ENCODE measurements at regions not wholly inside any gene's neighbourhood (a gene's known extent, or its start where the extent isn't known, plus 50 kb on each side); places are given as distances from the start of the nearest gene placed in this dataset.
"Not testable (repeated sequence)": the region's sequence is repeated elsewhere in the genome, so short reads cannot be mapped to it uniquely, and the experiment has no call there.

DNA sequence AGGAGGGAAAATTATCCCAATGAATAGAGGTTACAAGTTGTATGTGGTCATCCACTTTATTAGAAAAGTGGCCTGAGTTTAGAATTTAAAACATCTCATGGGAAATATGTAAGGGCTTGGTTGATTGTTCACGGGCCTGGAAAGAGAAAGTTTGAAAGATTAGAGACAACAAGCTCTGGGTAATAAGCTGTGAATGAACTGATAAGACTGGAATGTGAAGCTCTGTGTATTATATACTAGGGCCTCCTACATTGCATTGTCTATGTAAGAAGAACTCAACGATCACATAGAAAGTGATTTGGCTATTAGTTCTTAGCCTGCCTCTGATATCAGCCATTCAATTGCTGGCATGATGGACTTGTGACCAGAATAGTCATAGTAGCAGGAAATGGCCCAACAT is 199.2 kb upstream of the MAGI2 start:
- H3K4me3 ChIP-seq: no peak overlapping the region
- no peak overlapping the region for H3K27ac ChIP-seq
- H3K4me1 ChIP-seq: no peaks in the 10 kb centered on the region
- H3K36me3 ChIP-seq: no peaks in the 10 kb centered on the region
- no peak for DNase-seq
- H3K27me3 ChIP-seq: no peaks in the 10 kb centered on the region
- TF ChIP-seq CTCF (IDR thresholded peaks at IDR 0.05) (no peak), POLR2A (IDR thresholded peaks at IDR 0.05) (no peak)
- no peaks in the 10 kb centered on the region for H3K9me3 ChIP-seq

DNA sequence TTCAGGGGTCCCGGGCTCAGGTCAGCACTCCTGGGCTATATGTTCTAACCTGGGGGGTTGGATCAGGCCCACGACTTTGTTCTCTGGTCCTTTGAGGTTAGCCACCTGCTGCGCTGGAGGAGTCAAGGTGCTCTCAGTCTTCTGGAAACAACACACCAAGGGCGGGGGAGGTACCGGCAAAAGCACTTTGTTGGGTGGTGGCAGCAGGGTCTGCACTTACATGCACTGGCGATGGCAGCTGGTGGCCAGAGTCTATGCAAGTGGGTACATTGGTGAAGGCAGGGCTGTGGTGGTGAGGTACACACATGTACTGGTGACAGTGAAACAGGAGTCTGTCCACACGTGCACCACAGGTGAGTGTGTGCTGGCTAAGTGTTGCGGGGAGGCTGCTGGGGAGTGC is 194.2 kb upstream of the MAGI2 start:
- no peak overlapping the region for H3K4me3 ChIP-seq
- no peak overlapping the region for H3K27ac ChIP-seq
- H3K4me1 ChIP-seq: no peaks in the 10 kb centered on the region
- no peaks in the 10 kb centered on the region for H3K9me3 ChIP-seq
- no peaks in the 10 kb centered on the region for H3K27me3 ChIP-seq
- no peaks in the 10 kb centered on the region for H3K36me3 ChIP-seq
- TF ChIP-seq CTCF (IDR thresholded peaks at IDR 0.05): no peak
- TF ChIP-seq POLR2A (IDR thresholded peaks at IDR 0.05): no peak
- no peak for DNase-seq

GRCh38 chr7:79646278-79646677 is 192.8 kb upstream of the MAGI2 start:
- no peak for DNase-seq
- no peaks in the 10 kb centered on the region for H3K36me3 ChIP-seq
- no peak for TF ChIP-seq CTCF (IDR thresholded peaks at IDR 0.05)
- no peak for TF ChIP-seq POLR2A (IDR thresholded peaks at IDR 0.05)

DNA sequence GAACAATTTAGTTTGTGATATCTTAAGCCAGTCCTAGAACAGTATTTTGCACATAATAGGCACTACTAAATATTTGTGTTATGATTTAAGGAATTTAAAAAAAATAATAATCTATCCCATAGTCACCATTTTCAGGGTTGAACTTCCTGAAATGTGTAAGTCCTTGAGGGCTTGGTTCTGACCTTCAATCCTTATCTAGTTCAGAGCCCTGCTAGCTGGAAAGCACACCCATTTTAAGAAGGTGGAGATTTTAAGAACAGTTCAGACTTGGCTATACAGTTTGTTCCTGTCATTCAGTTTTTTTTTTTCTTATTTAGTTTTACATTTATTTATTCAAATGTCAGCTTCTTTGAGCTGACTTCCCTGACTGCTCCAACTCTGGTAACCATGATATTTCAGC is 183.4 kb upstream of the MAGI2 start:
- no peaks in the 10 kb centered on the region for H3K27me3 ChIP-seq
- H3K9me3 ChIP-seq: no peaks in the 10 kb centered on the region
- H3K27ac ChIP-seq: no peak overlapping the region
- no peaks in the 10 kb centered on the region for H3K4me1 ChIP-seq
- TF ChIP-seq CTCF (IDR thresholded peaks at IDR 0.05): no peak
- TF ChIP-seq POLR2A (IDR thresholded peaks at IDR 0.05): no peak
- DNase-seq: no peak
- H3K36me3 ChIP-seq: no peaks in the 10 kb centered on the region
- H3K4me3 ChIP-seq: no peak overlapping the region

More at GRCh38 chr7:79646278-79646677, 192.8 kb upstream of the MAGI2 start:
- H3K9me3 ChIP-seq: no peaks in the 10 kb centered on the region
- H3K4me3 ChIP-seq: no peak overlapping the region
- no peaks in the 10 kb centered on the region for H3K4me1 ChIP-seq
- H3K27me3 ChIP-seq: no peaks in the 10 kb centered on the region
- H3K27ac ChIP-seq: no peak overlapping the region

DNA sequence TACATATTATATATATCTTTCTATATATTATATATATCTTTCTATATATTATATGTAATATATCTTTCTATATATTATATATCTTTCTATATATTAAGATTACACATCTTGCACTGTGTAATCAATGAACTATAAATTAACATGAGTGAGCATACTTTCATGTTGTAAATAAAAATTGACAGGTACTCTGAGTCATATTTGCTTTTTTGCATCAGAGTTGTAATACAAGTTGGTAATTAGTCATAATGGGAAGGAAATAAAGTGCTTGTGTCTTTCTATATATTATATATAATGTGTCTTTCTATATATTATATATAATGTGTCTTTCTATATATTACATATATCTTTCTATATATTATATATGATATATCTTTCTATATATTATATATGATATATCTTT is 172.5 kb upstream of the MAGI2 start:
- not testable (repeated sequence) for H3K27ac ChIP-seq, H3K4me3 ChIP-seq, DNase-seq, H3K36me3 ChIP-seq, H3K4me1 ChIP-seq, H3K9me3 ChIP-seq, H3K27me3 ChIP-seq

- Histone ChIP-seq H3K9me3 (no peaks in the 10 kb centered on the region), H3K36me3 (no peaks in the 10 kb centered on the region), H3K27ac (no peak overlapping the region), H3K4me1 (no peaks in the 10 kb centered on the region), H3K4me3 (no peak overlapping the region), H3K27me3 (no peaks in the 10 kb centered on the region)
- no peak for TF ChIP-seq POLR2A (IDR thresholded peaks at IDR 0.05)
- no peak for TF ChIP-seq CTCF (IDR thresholded peaks at IDR 0.05)
- DNase-seq: no peak
These were observed 170.9 kb upstream of the MAGI2 start for GRCh38 chr7:79624336-79624735.

All from Peyer's patch (tissue), 4 donors.